Esophagus squamous epithelium (tissue), 4 donors: ENCODE measurements at regions not wholly inside any gene's neighbourhood (a gene's known extent, or its start where the extent isn't known, plus 50 kb on each side); places are given as distances from the start of the nearest gene placed in this dataset.

Experiments used
- POLR2A ChIP-seq, 4 donors: fragments of 450-650 bp; IDR thresholded peaks; one replicate each; pipeline ENCODE4 v1.6.1; 2017; ENCODE audit warnings: antibody characterized with exemption in 4 of 4, mild to moderate bottlenecking in 4 of 4, moderate library complexity in 3 of 4
- TF ChIP-seq, protein P1 (sequence below), 6 experiments: fragments of 450-650 bp in 4 of 6; fragments of 200-600 bp in 2 of 6; sonication (generic) in 2 of 6; IDR thresholded peaks; one replicate each; pipeline ENCODE4 v1.5.1; 2016 to 2019; ENCODE audit warnings: antibody characterized with exemption in 6 of 6, mild to moderate bottlenecking in 4 of 6, moderate library complexity in 4 of 6

DNA sequence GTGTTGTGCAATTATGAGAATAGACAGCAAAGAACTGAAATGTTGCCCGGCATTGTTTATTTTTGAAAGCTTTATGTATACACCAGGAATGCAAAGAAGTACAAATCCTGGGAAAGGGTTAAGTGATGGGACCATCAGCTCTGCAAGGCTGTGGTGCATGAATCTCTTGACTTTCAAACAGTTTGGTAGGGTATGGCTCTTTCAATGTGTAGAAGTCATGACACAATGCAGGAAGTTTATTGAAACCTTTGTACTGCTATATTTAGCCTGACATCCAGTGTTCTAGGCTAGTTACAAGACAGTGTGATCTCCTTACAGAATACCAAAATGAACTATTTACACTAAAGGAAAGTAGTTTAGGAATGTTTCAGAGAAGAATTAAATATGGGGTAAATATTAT is 206.8 kb upstream of the HAND2 start:
- TF ChIP-seq, protein P1, sequence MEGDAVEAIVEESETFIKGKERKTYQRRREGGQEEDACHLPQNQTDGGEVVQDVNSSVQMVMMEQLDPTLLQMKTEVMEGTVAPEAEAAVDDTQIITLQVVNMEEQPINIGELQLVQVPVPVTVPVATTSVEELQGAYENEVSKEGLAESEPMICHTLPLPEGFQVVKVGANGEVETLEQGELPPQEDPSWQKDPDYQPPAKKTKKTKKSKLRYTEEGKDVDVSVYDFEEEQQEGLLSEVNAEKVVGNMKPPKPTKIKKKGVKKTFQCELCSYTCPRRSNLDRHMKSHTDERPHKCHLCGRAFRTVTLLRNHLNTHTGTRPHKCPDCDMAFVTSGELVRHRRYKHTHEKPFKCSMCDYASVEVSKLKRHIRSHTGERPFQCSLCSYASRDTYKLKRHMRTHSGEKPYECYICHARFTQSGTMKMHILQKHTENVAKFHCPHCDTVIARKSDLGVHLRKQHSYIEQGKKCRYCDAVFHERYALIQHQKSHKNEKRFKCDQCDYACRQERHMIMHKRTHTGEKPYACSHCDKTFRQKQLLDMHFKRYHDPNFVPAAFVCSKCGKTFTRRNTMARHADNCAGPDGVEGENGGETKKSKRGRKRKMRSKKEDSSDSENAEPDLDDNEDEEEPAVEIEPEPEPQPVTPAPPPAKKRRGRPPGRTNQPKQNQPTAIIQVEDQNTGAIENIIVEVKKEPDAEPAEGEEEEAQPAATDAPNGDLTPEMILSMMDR (IDR thresholded peaks at IDR 0.05): no peak
- TF ChIP-seq POLR2A (IDR thresholded peaks at IDR 0.05): no peak
